DND-41 (cell line): ENCODE measurements at regions not wholly inside any gene's neighbourhood (a gene's known extent, or its start where the extent isn't known, plus 50 kb on each side); places are given as distances from the start of the nearest gene placed in this dataset.

Experiments
- EZH2 ChIP-seq: IDR thresholded peaks from 3 replicates; pipeline ENCODE4 v1.6.1; 2012; ENCODE audit warnings: borderline replicate concordance, low read depth, mild to moderate bottlenecking, moderate library complexity, low read length, inconsistent platforms; ENCODE audit not compliant: severe bottlenecking
- TF ChIP-seq, protein P1 (sequence below): IDR thresholded peaks from 2 replicates; pipeline ENCODE4 v1.5.1; 2012; ENCODE audit warnings: borderline replicate concordance, low read length, moderate library complexity, mild to moderate bottlenecking; ENCODE audit not compliant: poor library complexity, severe bottlenecking; ENCODE audit errors: extremely low read depth

DNA sequence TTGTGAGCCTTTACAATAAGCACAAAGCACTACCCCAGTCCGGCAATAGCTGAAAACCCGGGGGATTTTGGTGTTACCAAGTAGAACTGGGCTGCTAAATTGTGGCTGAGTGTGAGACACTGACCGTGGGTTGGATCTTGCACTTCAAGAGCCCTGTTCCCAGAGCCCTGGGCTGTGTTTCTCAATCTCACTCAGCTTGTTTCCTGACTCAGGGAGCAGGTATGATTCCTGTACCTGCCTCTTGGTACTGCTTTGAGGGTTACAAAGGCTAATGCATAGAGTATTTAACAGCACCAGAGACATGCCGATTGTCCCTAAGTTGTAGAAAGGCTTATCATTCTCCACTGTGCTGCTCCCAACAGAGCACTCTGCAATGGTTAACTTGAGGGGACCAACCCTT lies 134.6 kb downstream of the TEX36 start:
- TF ChIP-seq, protein P1, sequence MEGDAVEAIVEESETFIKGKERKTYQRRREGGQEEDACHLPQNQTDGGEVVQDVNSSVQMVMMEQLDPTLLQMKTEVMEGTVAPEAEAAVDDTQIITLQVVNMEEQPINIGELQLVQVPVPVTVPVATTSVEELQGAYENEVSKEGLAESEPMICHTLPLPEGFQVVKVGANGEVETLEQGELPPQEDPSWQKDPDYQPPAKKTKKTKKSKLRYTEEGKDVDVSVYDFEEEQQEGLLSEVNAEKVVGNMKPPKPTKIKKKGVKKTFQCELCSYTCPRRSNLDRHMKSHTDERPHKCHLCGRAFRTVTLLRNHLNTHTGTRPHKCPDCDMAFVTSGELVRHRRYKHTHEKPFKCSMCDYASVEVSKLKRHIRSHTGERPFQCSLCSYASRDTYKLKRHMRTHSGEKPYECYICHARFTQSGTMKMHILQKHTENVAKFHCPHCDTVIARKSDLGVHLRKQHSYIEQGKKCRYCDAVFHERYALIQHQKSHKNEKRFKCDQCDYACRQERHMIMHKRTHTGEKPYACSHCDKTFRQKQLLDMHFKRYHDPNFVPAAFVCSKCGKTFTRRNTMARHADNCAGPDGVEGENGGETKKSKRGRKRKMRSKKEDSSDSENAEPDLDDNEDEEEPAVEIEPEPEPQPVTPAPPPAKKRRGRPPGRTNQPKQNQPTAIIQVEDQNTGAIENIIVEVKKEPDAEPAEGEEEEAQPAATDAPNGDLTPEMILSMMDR, result no peak
- no peak for TF ChIP-seq EZH2
